Stomach (tissue), 8 donors: ENCODE measurements at regions not wholly inside any gene's neighbourhood (a gene's known extent, or its start where the extent isn't known, plus 50 kb on each side); places are given as distances from the start of the nearest gene placed in this dataset.

Experiments
- DNase-seq, 2 donors: peaks; one replicate each; pipeline versions ENCODE4 v3.0.0 to v3.0.0-alpha.2; 2013 to 2019
- H3K27ac ChIP-seq, 5 donors: fragments of 200-600 bp in 4 of 5; sonication (generic) in 4 of 5; one replicate each; pipeline ENCODE4 v1.5.1; 2013 to 2019; ENCODE audit warnings: mild to moderate bottlenecking in 1 of 5, moderate library complexity in 1 of 5
- H3K27me3 ChIP-seq, 3 donors: fragments of 200-600 bp; sonication (generic); one replicate each; pipeline ENCODE4 v1.5.1; 2017 to 2019; ENCODE audit warnings: mixed run types in 1 of 3
- H3K36me3 ChIP-seq, 4 donors: fragments of 200-600 bp; sonication (generic); 1 replicate in 3 of 4; 2 replicates in 1 of 4; pipeline ENCODE4 v1.5.1; 2016 to 2019
- H3K4me1 ChIP-seq, 4 donors: fragments of 200-600 bp; sonication (generic); one replicate each; pipeline ENCODE4 v1.5.1; 2016 to 2019
- H3K4me3 ChIP-seq, 4 donors: fragments of 200-600 bp; sonication (generic) in 3 of 4; one replicate each; pipeline ENCODE4 v1.5.1; 2016 to 2019; ENCODE audit warnings: mild to moderate bottlenecking in 1 of 4
- H3K9me3 ChIP-seq, 4 donors: fragments of 200-600 bp; sonication (generic); one replicate each; pipeline ENCODE4 v1.5.1; 2016 to 2019
- EP300 ChIP-seq: sonication (generic); formaldehyde crosslinking; IDR thresholded peaks from one replicate; pipeline ENCODE4 v1.6.1; 2017; ENCODE audit warnings: antibody characterized with exemption
- POLR2A ChIP-seq, 4 donors: fragments of 450-650 bp; IDR thresholded peaks; one replicate each; pipeline ENCODE4 v1.6.1; 2016; ENCODE audit warnings: antibody characterized with exemption in 4 of 4, control low read depth in 2 of 4, mild to moderate bottlenecking in 1 of 4, moderate library complexity in 1 of 4
- POLR2AphosphoS5 ChIP-seq, 3 donors: sonication (generic); formaldehyde crosslinking; IDR thresholded peaks; one replicate each; pipeline ENCODE4 v1.6.1; 2016; ENCODE audit warnings: antibody characterized with exemption in 3 of 3
- WGBS, 5 donors: extraction: QIAGEN DNeasy Blood & Tissue Kit in 3 of 5; methylation state at CpG; one replicate each; pipeline versions ENCODE4 v1.1.5 to v1.1.7; 2013 to 2018; 5-methylcytosine and 5-hydroxymethylcytosine counted together
- intact Hi-C: fragments of 100-400 bp; cut with DNase I; formaldehyde crosslinking; loops from one replicate; pipeline ENCODE4 v1.15.1; 2023; ENCODE audit warnings: low total_unique reads
- TF ChIP-seq, protein P1 (sequence below), 7 experiments: fragments of 450-650 bp in 4 of 7; fragments of 200-600 bp in 3 of 7; sonication (generic) in 3 of 7; IDR thresholded peaks; one replicate each; pipeline ENCODE4 v1.5.1; 2016 to 2019; ENCODE audit warnings: antibody characterized with exemption in 7 of 7, control low read depth in 2 of 7, mild to moderate bottlenecking in 1 of 7
- donor health status: healthy with polysubstance abuse.
- donor health status: Bipolar disorder and iron deficiency.
- donor health status: healthy.

GRCh38 chr10:71061472-71061871 is 150.9 kb upstream of the UNC5B start:
- Histone ChIP-seq H3K27ac (no peak overlapping the region), H3K4me1 (no peaks in the 10 kb centered on the region), H3K36me3 (no peaks in the 10 kb centered on the region), H3K4me3 (no peak overlapping the region), H3K9me3 (no peaks in the 10 kb centered on the region), H3K27me3 (peaks cover 0 to 23% (median 0%) of the 10 kb centered on the region in 3 donors)
- 60 to 78% (median 70%) methylated on average over 5 to 8 of the region's 8 CpGs for WGBS, 5 donors
- TF ChIP-seq POLR2AphosphoS5 (IDR thresholded peaks at IDR 0.05) (no peak), POLR2A (IDR thresholded peaks at IDR 0.05) (no peak), EP300 (no peak)
- TF ChIP-seq, protein P1, sequence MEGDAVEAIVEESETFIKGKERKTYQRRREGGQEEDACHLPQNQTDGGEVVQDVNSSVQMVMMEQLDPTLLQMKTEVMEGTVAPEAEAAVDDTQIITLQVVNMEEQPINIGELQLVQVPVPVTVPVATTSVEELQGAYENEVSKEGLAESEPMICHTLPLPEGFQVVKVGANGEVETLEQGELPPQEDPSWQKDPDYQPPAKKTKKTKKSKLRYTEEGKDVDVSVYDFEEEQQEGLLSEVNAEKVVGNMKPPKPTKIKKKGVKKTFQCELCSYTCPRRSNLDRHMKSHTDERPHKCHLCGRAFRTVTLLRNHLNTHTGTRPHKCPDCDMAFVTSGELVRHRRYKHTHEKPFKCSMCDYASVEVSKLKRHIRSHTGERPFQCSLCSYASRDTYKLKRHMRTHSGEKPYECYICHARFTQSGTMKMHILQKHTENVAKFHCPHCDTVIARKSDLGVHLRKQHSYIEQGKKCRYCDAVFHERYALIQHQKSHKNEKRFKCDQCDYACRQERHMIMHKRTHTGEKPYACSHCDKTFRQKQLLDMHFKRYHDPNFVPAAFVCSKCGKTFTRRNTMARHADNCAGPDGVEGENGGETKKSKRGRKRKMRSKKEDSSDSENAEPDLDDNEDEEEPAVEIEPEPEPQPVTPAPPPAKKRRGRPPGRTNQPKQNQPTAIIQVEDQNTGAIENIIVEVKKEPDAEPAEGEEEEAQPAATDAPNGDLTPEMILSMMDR (IDR thresholded peaks at IDR 0.05) = no peak
- no peak for DNase-seq
- intact Hi-C loops = no loop called here

GRCh38 chr10:71062156-71062555 is 150.2 kb upstream of the UNC5B start:
- no peak for TF ChIP-seq EP300
- H3K9me3 ChIP-seq = no peaks in the 10 kb centered on the region
- H3K4me3 ChIP-seq = no peak overlapping the region
- H3K27me3 ChIP-seq = peaks cover 0 to 30% (median 0%) of the 10 kb centered on the region in 3 donors
- no peak overlapping the region for H3K27ac ChIP-seq
- no peaks in the 10 kb centered on the region for H3K36me3 ChIP-seq
- no peak for DNase-seq
- intact Hi-C loops = no loop called here
- no peaks in the 10 kb centered on the region for H3K4me1 ChIP-seq
- 84 to 89% (median 86%) methylated on average over 4 to 5 of the region's 5 CpGs for WGBS, 5 donors

DNA sequence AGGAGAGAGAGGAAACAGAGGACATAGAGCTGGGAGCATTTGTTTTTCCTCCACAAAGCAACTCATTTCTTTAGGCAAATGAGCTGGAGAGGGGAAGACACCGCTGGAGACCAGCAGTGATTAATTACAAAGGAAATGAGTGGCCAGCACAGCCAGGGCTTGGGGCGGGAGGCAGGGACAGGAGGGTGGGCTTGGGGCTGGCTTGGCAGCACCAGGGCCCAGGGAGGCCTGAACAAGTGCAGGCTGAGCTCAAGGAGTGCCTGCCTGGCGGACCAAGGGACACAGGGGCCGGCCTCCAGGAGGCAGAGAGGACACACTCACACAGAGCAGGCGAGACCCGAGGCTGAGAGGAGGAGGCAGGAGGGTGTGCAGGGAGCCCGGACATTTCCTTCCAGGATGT is 149.0 kb upstream of the UNC5B start:
- no peaks in the 10 kb centered on the region for H3K4me1 ChIP-seq
- WGBS, 5 donors = 56 to 76% (median 72%) methylated on average over 6 to 7 of the region's 7 CpGs
- peak in 1 of 2 donors; percentile 34 for DNase-seq
- no peaks in the 10 kb centered on the region for H3K9me3 ChIP-seq
- H3K27me3 ChIP-seq = peaks cover 0 to 32% (median 0%) of the 10 kb centered on the region in 3 donors
- no peak overlapping the region for H3K27ac ChIP-seq
- H3K4me3 ChIP-seq = no peak overlapping the region
- no peaks in the 10 kb centered on the region for H3K36me3 ChIP-seq
- no peak for TF ChIP-seq POLR2AphosphoS5 (IDR thresholded peaks at IDR 0.05)
- TF ChIP-seq EP300 = no peak
- TF ChIP-seq, protein P1 (IDR thresholded peaks at IDR 0.05) = no peak
- no peak for TF ChIP-seq POLR2A (IDR thresholded peaks at IDR 0.05)
- intact Hi-C loops = no loop called here

GRCh38 chr10:71064413-71065118 is 147.8 kb upstream of the UNC5B start:
- peak in 1 of 2 donors; percentile 30 for DNase-seq
- intact Hi-C loops = no loop called here
- H3K36me3 ChIP-seq = no peaks in the 10 kb centered on the region
- WGBS, 5 donors = 57 to 61% (median 59%) methylated on average over 13 of the region's 13 CpGs
- peaks cover 0 to 7% (median 0%) of the 10 kb centered on the region in 4 donors for H3K4me1 ChIP-seq
- no peak overlapping the region for H3K27ac ChIP-seq
- H3K4me3 ChIP-seq = no peak overlapping the region
- no peaks in the 10 kb centered on the region for H3K9me3 ChIP-seq
- peaks cover 0 to 29% (median 0%) of the 10 kb centered on the region in 3 donors for H3K27me3 ChIP-seq
- no peak for TF ChIP-seq EP300
- TF ChIP-seq, protein P1 (IDR thresholded peaks at IDR 0.05) = no peak
- no peak for TF ChIP-seq POLR2A (IDR thresholded peaks at IDR 0.05)
- no peak for TF ChIP-seq POLR2AphosphoS5 (IDR thresholded peaks at IDR 0.05)

DNA sequence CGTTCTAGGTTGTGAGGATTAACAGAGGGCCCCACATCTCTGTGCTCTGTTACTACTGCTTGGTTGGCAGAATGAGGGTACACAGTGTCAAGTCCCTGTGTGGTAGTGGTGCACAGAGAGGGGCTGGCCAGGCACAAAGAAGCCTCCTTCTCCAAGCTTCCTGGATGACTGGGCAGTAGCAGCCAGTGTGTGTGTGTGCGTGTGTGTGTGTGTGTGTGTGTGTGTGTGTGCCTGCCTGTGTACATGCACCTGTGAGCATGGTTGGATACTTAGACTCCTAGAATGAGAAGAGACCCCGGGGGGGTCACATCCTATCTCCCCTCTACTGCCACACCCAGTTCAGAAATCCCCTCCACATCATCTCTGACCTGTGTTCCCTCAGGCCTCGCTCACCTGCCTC is 146.7 kb upstream of the UNC5B start:
- Histone ChIP-seq H3K4me1 (peaks cover 0 to 7% (median 0%) of the 10 kb centered on the region in 4 donors), H3K27ac (no peak overlapping the region), H3K36me3 (no peaks in the 10 kb centered on the region), H3K27me3 (peaks cover 0 to 20% (median 0%) of the 10 kb centered on the region in 3 donors), H3K4me3 (no peak overlapping the region), H3K9me3 (no peaks in the 10 kb centered on the region)
- TF ChIP-seq POLR2A (IDR thresholded peaks at IDR 0.05) (no peak), POLR2AphosphoS5 (IDR thresholded peaks at IDR 0.05) (no peak), EP300 (no peak)
- TF ChIP-seq, protein P1 (IDR thresholded peaks at IDR 0.05) = no peak
- intact Hi-C loops = no loop called here
- WGBS, 5 donors = 70 to 90% (median 76%) methylated on average over 3 to 4 of the region's 4 CpGs
- DNase-seq = no peak
